Nephron (organoid): ENCODE measurements at regions not wholly inside any gene's neighbourhood (a gene's known extent, or its start where the extent isn't known, plus 50 kb on each side); places are given as distances from the start of the nearest gene placed in this dataset.

Experiments
- H3K27ac Mint-ChIP-seq, 3 experiments: 2 replicates each; pipeline ENCODE4 v1.8.0; 2020; ENCODE audit warnings: mixed read lengths in 3 of 3, mild to moderate bottlenecking in 2 of 3, moderate library complexity in 1 of 3
- H3K27me3 Mint-ChIP-seq: 2 replicates; pipeline ENCODE4 v1.8.0; 2021; ENCODE audit warnings: low read depth, mild to moderate bottlenecking, moderate library complexity, mixed read lengths
- H3K36me3 Mint-ChIP-seq: 2 replicates; pipeline ENCODE4 v1.8.0; 2020; ENCODE audit warnings: low read depth, mixed read lengths
- H3K4me1 Mint-ChIP-seq: 2 replicates; pipeline ENCODE4 v1.8.0; 2020; ENCODE audit warnings: mixed read lengths
- H3K4me3 Mint-ChIP-seq, 3 experiments: 2 replicates each; pipeline ENCODE4 v1.8.0; 2020; ENCODE audit warnings: mild to moderate bottlenecking in 3 of 3, mixed read lengths in 3 of 3, moderate library complexity in 2 of 3
- H3K9me3 Mint-ChIP-seq: 2 replicates; pipeline ENCODE4 v1.8.0; 2020; ENCODE audit warnings: mixed read lengths
- CTCF ChIP-seq, 3 experiments: fragments of 200-600 bp; sonication (generic); IDR thresholded peaks; one replicate each; pipeline ENCODE4 v1.5.0; 2021; ENCODE audit warnings: antibody characterized with exemption in 3 of 3; ENCODE audit not compliant: unreplicated experiment in 3 of 3

- Mint-ChIP-seq H3K4me3 (no peak overlapping the region), H3K4me1 (peaks cover 11% of the 10 kb centered on the region), H3K27ac (no peak overlapping the region), H3K27me3 (peaks cover 20% of the 10 kb centered on the region), H3K36me3 (no peaks in the 10 kb centered on the region), H3K9me3 (no peaks in the 10 kb centered on the region)
- TF ChIP-seq CTCF (IDR thresholded peaks at IDR 0.05; ENCODE audit: unreplicated experiment in 3 of 3) = no peak
These were observed 129.1 kb downstream of the UQCRFS1 start for GRCh38 chr19:29083863-29084262.

GRCh38 chr19:29079356-29080032 is 133.5 kb downstream of the UQCRFS1 start:
- Mint-ChIP-seq H3K4me3 (no peak overlapping the region), H3K4me1 (no peaks in the 10 kb centered on the region), H3K36me3 (no peaks in the 10 kb centered on the region), H3K27ac (no peak overlapping the region), H3K27me3 (peaks cover 4% of the 10 kb centered on the region), H3K9me3 (no peaks in the 10 kb centered on the region)
- TF ChIP-seq CTCF (IDR thresholded peaks at IDR 0.05; ENCODE audit: unreplicated experiment in 3 of 3) = no peak

- no peaks in the 10 kb centered on the region for H3K9me3 Mint-ChIP-seq
- no peak for TF ChIP-seq CTCF (IDR thresholded peaks at IDR 0.05; ENCODE audit: unreplicated experiment in 3 of 3)
- peaks cover 8% of the 10 kb centered on the region for H3K27me3 Mint-ChIP-seq
- no peaks in the 10 kb centered on the region for H3K4me1 Mint-ChIP-seq
- H3K4me3 Mint-ChIP-seq = no peak overlapping the region
- H3K36me3 Mint-ChIP-seq = no peaks in the 10 kb centered on the region
- no peak overlapping the region for H3K27ac Mint-ChIP-seq
These were observed 136.0 kb downstream of the UQCRFS1 start for GRCh38 chr19:29076963-29077362.

GRCh38 chr19:29076161-29076560 is 136.8 kb downstream of the UQCRFS1 start:
- H3K9me3 Mint-ChIP-seq = no peaks in the 10 kb centered on the region
- H3K4me1 Mint-ChIP-seq = no peaks in the 10 kb centered on the region
- no peak overlapping the region for H3K27ac Mint-ChIP-seq
- no peak for TF ChIP-seq CTCF (IDR thresholded peaks at IDR 0.05; ENCODE audit: unreplicated experiment in 3 of 3)
- no peaks in the 10 kb centered on the region for H3K36me3 Mint-ChIP-seq
- H3K4me3 Mint-ChIP-seq = no peak overlapping the region
- H3K27me3 Mint-ChIP-seq = peaks cover 5% of the 10 kb centered on the region

GRCh38 chr19:29075149-29075548 is 137.8 kb downstream of the UQCRFS1 start:
- Mint-ChIP-seq H3K4me3 (no peak overlapping the region), H3K9me3 (no peaks in the 10 kb centered on the region)
- no peak for TF ChIP-seq CTCF (IDR thresholded peaks at IDR 0.05; ENCODE audit: unreplicated experiment in 3 of 3)

GRCh38 chr19:29074579-29074978 is 138.4 kb downstream of the UQCRFS1 start:
- Mint-ChIP-seq H3K36me3 (no peaks in the 10 kb centered on the region), H3K27ac (no peak overlapping the region), H3K27me3 (peaks cover 5% of the 10 kb centered on the region), H3K9me3 (no peaks in the 10 kb centered on the region), H3K4me3 (no peak overlapping the region), H3K4me1 (no peaks in the 10 kb centered on the region)
- TF ChIP-seq CTCF (IDR thresholded peaks at IDR 0.05; ENCODE audit: unreplicated experiment in 3 of 3) = no peak

More at GRCh38 chr19:29075149-29075548, 137.8 kb downstream of the UQCRFS1 start:
- Mint-ChIP-seq H3K4me1 (no peaks in the 10 kb centered on the region), H3K27me3 (peaks cover 5% of the 10 kb centered on the region), H3K36me3 (no peaks in the 10 kb centered on the region), H3K27ac (no peak overlapping the region)
